Kidney (tissue), 13 donors: ENCODE measurements at regions not wholly inside any gene's neighbourhood (a gene's known extent, or its start where the extent isn't known, plus 50 kb on each side); places are given as distances from the start of the nearest gene placed in this dataset.

Source experiments
- DNase-seq, 5 donors: peaks; one replicate each; pipeline ENCODE4 v3.0.0-alpha.2; 2013 to 2020
- FAIRE-seq: peaks from 2 replicates; lab custom pipeline; 2012; peaks lifted over from hg19 to GRCh38; lab: Jason Lieb, UNC
- H3K27ac ChIP-seq, 2 donors: one replicate each; pipeline ENCODE4 v1.7.0; 2013; ENCODE audit warnings: low read depth in 2 of 2, low read length in 2 of 2, inconsistent platforms in 1 of 2
- H3K27me3 ChIP-seq: one replicate; pipeline ENCODE4 v1.7.1; 2013; ENCODE audit warnings: low read length, inconsistent platforms; ENCODE audit not compliant: control insufficient read depth, insufficient read depth
- H3K36me3 ChIP-seq, 3 donors: one replicate each; pipeline versions ENCODE4 v1.7.0 to v1.7.1; 2013; ENCODE audit warnings: low read length in 3 of 3, control low read depth in 1 of 3, inconsistent platforms in 1 of 3; ENCODE audit not compliant: insufficient read depth in 3 of 3, control insufficient read depth in 2 of 3
- H3K4me1 ChIP-seq, 3 donors: one replicate each; pipeline versions ENCODE4 v1.7.0 to v1.7.1; 2013; ENCODE audit warnings: low read length in 3 of 3, inconsistent platforms in 1 of 3, low read depth in 1 of 3; ENCODE audit not compliant: control insufficient read depth in 2 of 3, insufficient read depth in 2 of 3
- H3K4me3 ChIP-seq, 3 donors: one replicate each; pipeline versions ENCODE4 v1.7.0 to v1.8.1; 2013; ENCODE audit warnings: low read length in 3 of 3, control low read depth in 1 of 3, inconsistent platforms in 1 of 3
- H3K9ac ChIP-seq, 3 donors: one replicate each; pipeline versions ENCODE4 v1.7.0 to v1.7.1; 2013; ENCODE audit warnings: low read length in 3 of 3, control low read depth in 1 of 3, inconsistent platforms in 1 of 3
- H3K9me3 ChIP-seq, 3 donors: one replicate each; pipeline versions ENCODE4 v1.7.0 to v1.7.1; 2013; ENCODE audit warnings: low read length in 3 of 3, control low read depth in 1 of 3, inconsistent platforms in 1 of 3; ENCODE audit not compliant: control insufficient read depth in 2 of 3, insufficient read depth in 1 of 3
- intact Hi-C: fragments of 100-400 bp; cut with DNase I; formaldehyde crosslinking; loops from one replicate; pipeline ENCODE4 v1.11.1; 2022
- TF ChIP-seq, protein P1 (sequence below): IDR thresholded peaks from 3 replicates; pipeline ENCODE4 v1.5.1; 2012; ENCODE audit warnings: mild to moderate bottlenecking, moderate library complexity, borderline replicate concordance; ENCODE audit not compliant: insufficient read depth; ENCODE audit errors: extremely low read depth
- donor health status: control.
- donor health status: control.
- donor health status: control.
- donor health status: control.
- donor health status: control.
- donor health status: DM: yes; HTN: yes; CAD: no.
- donor health status: Normal renal cell carcinoma (clear cell type).

DNA sequence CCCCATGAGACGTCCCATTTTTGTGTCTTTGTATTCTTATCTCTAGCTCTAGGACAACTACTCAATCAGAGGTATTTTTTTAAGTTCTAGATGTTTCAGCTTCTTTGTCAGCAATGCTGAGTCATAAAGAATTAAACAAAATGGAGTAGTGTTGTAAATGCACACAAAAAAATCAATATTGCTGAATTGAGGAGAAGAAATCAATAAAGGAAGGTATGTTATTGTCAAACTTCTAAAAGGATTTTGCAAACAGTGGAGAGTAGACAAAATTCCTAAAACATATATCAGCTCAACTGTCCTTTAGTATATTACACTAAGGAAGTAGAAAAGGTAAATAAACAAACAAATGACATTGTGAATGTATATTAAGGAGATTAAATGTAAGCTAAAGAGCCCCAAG, 726.1 kb upstream of the NRXN1 start:
- Histone ChIP-seq H3K36me3 (no peaks in the 10 kb centered on the region), H3K4me1 (no peaks in the 10 kb centered on the region), H3K9ac (no peak overlapping the region), H3K4me3 (no peak overlapping the region), H3K27ac (no peak overlapping the region), H3K9me3 (no peaks in the 10 kb centered on the region), H3K27me3 (no peaks in the 10 kb centered on the region)
- intact Hi-C loops: no loop called here
- TF ChIP-seq, protein P1, sequence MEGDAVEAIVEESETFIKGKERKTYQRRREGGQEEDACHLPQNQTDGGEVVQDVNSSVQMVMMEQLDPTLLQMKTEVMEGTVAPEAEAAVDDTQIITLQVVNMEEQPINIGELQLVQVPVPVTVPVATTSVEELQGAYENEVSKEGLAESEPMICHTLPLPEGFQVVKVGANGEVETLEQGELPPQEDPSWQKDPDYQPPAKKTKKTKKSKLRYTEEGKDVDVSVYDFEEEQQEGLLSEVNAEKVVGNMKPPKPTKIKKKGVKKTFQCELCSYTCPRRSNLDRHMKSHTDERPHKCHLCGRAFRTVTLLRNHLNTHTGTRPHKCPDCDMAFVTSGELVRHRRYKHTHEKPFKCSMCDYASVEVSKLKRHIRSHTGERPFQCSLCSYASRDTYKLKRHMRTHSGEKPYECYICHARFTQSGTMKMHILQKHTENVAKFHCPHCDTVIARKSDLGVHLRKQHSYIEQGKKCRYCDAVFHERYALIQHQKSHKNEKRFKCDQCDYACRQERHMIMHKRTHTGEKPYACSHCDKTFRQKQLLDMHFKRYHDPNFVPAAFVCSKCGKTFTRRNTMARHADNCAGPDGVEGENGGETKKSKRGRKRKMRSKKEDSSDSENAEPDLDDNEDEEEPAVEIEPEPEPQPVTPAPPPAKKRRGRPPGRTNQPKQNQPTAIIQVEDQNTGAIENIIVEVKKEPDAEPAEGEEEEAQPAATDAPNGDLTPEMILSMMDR: no peak
- DNase-seq (no peak), FAIRE-seq (no peak)

DNA sequence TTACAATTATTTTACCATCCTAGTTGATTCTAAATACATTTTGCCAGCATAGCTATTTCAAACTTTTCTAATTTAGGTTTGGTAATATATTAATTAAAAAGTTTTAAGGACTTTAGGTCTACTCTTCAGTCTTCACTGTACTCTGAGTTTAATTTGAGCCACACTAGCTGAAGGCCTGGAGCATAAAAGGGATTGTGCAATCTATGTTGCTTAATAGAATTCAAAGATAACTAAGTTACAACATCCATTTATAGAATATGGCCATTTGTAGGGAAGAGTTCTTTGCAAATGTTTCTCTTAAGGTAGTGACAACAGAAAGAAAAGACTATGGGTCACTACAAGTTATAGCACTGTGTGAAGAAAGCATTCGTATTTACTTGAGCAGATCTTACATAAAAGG, 702.2 kb upstream of the NRXN1 start:
- H3K4me3 ChIP-seq: no peak overlapping the region
- TF ChIP-seq, protein P1: no peak
- no peaks in the 10 kb centered on the region for H3K27me3 ChIP-seq
- no peak overlapping the region for H3K27ac ChIP-seq
- H3K9ac ChIP-seq: no peak overlapping the region
- intact Hi-C loops: no loop called here
- H3K4me1 ChIP-seq: no peaks in the 10 kb centered on the region
- H3K36me3 ChIP-seq: no peaks in the 10 kb centered on the region
- no peak for DNase-seq
- no peaks in the 10 kb centered on the region for H3K9me3 ChIP-seq
- no peak for FAIRE-seq

DNA sequence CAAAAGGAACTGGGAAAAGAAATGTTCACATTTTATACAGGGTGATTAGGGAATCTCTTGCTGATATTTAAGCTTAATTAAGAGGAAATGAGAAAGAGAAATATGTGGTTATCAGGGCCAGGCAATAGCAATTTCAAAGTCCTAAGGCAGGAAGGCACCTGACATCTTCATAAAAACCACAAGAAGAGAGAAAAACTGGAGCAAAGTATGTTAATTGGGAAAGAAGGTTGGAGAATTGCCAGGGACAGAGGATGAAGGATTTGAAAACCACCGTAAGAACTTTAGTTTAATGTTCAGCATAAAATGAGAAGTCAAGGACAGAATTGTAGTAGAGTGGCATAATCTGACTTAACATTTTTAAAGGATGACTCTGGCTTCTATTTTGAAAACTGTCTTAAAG, 691.8 kb upstream of the NRXN1 start:
- H3K27ac ChIP-seq: no peak overlapping the region
- H3K4me3 ChIP-seq: no peak overlapping the region
- DNase-seq (no peak), FAIRE-seq (no peak)
- H3K9ac ChIP-seq: no peak overlapping the region
- H3K4me1 ChIP-seq: no peaks in the 10 kb centered on the region
- TF ChIP-seq, protein P1: no peak
- no peaks in the 10 kb centered on the region for H3K36me3 ChIP-seq
- intact Hi-C loops: no loop called here
- no peaks in the 10 kb centered on the region for H3K27me3 ChIP-seq
- H3K9me3 ChIP-seq: no peaks in the 10 kb centered on the region

DNA sequence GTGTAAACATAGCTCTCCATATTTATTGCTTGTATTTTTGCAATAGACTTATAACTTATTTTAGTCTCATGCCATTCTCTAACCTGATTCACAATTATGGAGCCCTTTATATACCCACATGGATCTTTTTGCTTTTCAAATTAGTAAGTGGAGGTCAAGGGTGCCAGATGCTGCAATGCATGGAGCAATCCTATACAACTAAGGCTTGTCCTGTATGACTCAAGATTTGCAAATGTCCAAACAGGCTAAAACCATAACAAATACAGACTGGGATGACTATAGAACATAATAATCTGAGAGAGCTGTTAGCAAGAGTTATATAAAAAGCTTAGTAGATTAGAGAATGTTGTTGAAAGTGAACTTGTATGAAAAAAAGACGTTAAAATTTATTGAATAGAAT, 690.4 kb upstream of the NRXN1 start:
- TF ChIP-seq, protein P1: no peak
- H3K9me3 ChIP-seq: no peaks in the 10 kb centered on the region
- H3K36me3 ChIP-seq: no peaks in the 10 kb centered on the region
- DNase-seq: no peak
- no peaks in the 10 kb centered on the region for H3K4me1 ChIP-seq
- FAIRE-seq: no peak
- no peak overlapping the region for H3K27ac ChIP-seq
- no peak overlapping the region for H3K4me3 ChIP-seq
- no peaks in the 10 kb centered on the region for H3K27me3 ChIP-seq
- intact Hi-C loops: no loop called here
- H3K9ac ChIP-seq: no peak overlapping the region
